Fibroblast of villous mesenchyme (primary cell): ENCODE measurements at regions not wholly inside any gene's neighbourhood (a gene's known extent, or its start where the extent isn't known, plus 50 kb on each side); places are given as distances from the start of the nearest gene placed in this dataset.

ENCODE experiments used
- DNase-seq: peaks from one replicate; pipeline ENCODE4 v3.0.0-alpha.2; 2010; ENCODE audit warnings: low read depth
- H3K4me3 ChIP-seq: 2 replicates; pipeline ENCODE4 v1.5.1; 2011; ENCODE audit warnings: low read depth, mild to moderate bottlenecking, low read length
- CTCF ChIP-seq: IDR thresholded peaks from 2 replicates; pipeline ENCODE4 v1.5.1; 2012; ENCODE audit warnings: low read depth, mild to moderate bottlenecking, low read length; ENCODE audit not compliant: insufficient read depth

- no peak overlapping the region for H3K4me3 ChIP-seq
- DNase-seq: no peak
- no peak for TF ChIP-seq CTCF
Measured at GRCh38 chr14:29156096-29156495, 389.5 kb downstream of the FOXG1 start.

DNA sequence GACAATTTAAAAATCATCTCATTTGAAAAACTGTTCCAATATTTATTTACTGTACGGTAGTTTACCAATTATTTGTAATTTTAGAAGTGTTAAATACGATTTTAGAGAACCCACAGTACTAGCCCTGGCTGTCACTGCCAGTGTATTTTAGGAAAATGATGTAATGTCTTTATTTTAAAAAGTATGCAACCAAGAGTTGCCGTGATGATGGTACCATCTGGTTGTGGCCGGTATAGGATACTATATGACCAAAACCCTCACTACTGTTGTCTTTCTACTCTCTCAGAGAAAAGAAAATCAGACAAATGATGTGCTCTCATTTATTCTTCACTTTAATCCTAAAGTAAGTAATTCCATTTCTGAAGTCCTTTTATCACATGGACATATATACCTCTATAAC lies 395.0 kb downstream of the FOXG1 start:
- TF ChIP-seq CTCF: no peak
- DNase-seq: no peak
- H3K4me3 ChIP-seq: no peak overlapping the region

- TF ChIP-seq CTCF: no peak
- no peak overlapping the region for H3K4me3 ChIP-seq
- no peak for DNase-seq
Measured at GRCh38 chr14:29163109-29163508, 396.5 kb downstream of the FOXG1 start.

DNA sequence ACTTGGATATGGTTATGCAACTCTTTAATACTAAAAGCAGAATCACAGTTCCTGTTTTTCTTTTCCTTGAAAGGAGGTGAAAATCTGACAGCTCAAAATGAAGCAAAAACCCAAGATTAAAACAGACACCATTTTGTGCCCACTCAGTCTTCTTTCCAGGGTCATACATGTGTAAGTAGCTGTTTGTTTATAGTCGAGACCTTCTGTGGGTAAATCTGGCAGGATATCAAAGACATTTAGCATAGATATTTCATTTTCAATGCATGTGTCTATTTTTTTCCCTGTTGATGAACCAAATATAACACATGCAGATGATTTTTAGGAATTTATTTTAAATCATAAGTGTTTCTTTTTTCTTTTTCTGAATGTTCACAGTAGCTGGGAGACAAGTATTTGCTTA lies 398.8 kb downstream of the FOXG1 start:
- no peak for DNase-seq
- H3K4me3 ChIP-seq: no peak overlapping the region
- no peak for TF ChIP-seq CTCF

DNA sequence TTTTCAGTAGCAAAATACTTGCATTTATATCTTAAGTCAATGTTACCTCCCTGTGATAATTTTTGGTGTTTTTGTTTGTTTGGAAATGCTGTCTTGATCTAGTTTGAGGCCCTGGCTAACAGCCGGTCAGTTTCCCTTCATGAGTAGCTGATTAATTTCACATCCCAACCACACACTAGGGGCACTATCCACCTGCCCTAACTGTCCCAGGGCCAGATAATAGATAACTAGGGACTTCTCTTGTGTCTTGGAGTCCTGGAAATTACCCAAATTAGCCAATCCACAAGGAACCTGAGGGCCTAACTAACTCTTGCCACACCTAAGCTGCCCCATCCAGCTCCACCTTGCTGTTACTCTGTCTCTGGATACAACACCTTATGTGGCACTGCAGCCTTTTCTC lies 399.9 kb downstream of the FOXG1 start:
- no peak for DNase-seq
- H3K4me3 ChIP-seq: no peak overlapping the region
- TF ChIP-seq CTCF: no peak

DNA sequence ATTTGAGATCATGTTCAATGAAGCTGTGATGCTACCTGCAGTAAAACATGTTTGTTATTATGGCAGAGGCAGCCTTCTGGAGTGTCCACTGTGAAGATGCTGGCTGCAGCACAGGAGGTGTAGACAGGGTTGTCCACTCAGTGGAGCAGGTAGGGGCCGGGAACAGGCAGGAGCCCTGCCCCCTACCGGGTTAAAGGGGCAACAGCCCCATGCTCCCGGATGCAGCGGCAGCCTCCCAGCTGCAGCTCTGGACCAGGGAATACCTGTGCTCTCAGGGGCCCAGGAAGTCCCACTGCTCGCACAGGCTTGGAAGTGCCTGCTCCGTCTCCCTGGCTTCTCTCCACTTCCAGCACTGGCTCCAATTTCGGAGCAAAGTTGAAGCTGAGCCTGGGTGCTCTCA lies 401.6 kb downstream of the FOXG1 start:
- no peak overlapping the region for H3K4me3 ChIP-seq
- DNase-seq: no peak
- no peak for TF ChIP-seq CTCF

- no peak for DNase-seq
- H3K4me3 ChIP-seq: no peak overlapping the region
- no peak for TF ChIP-seq CTCF
Measured at GRCh38 chr14:29169408-29169807, 402.8 kb downstream of the FOXG1 start.
